ENCODE measurements at regions not wholly inside any gene's neighbourhood (a gene's known extent, or its start where the extent isn't known, plus 50 kb on each side); places are given as distances from the start of the nearest gene placed in this dataset.

DNA sequence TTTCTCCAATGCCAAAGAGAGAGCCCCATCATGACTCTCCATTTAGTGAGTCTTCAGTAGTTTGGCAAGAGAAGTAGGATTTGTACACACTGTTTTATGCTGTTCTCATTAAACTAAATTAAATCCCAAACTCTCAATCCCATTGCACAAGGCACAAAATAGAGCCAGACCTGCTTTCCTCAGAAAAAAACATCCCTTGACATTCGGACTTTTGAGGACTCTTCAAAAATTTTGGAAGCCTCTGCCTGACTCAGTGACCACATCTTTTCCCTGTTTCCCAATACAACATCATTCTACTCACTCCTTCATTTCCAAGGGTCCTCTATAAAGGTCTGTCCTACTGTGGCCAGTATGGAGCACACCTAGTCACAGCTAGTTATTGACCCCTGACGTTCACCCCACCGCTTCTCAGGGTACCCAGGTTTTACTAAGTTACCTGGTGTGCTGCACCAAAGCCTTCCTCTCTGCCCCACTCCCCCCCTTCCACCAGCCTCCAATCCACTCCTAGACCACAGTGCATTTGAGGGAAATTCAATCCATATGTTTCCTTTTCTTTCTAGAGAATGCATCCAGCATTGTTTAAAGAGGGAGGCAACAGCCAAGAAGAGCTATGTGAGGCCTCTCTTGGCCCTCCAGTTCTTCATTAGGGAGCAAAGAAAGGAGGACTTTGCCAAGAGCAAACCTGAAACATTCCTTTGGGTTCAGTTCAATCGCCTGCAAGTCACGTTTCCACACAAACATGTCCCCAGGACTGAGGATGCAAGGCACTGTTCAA is 428.7 kb downstream of the PLPP3 start:
- in situ Hi-C loops (cut with MboI; ENCODE audit: low pct_ligation_motif_present in 1 of 4, low pct_unique_long_range_greater_than_20kb in 1 of 4, low sequenced_read_pairs in 3 of 4) (no loop called here), intact Hi-C loops (cut with DNase I; ENCODE audit: low total_unique reads) (no loop called here)
- TF ChIP-seq, protein P1, sequence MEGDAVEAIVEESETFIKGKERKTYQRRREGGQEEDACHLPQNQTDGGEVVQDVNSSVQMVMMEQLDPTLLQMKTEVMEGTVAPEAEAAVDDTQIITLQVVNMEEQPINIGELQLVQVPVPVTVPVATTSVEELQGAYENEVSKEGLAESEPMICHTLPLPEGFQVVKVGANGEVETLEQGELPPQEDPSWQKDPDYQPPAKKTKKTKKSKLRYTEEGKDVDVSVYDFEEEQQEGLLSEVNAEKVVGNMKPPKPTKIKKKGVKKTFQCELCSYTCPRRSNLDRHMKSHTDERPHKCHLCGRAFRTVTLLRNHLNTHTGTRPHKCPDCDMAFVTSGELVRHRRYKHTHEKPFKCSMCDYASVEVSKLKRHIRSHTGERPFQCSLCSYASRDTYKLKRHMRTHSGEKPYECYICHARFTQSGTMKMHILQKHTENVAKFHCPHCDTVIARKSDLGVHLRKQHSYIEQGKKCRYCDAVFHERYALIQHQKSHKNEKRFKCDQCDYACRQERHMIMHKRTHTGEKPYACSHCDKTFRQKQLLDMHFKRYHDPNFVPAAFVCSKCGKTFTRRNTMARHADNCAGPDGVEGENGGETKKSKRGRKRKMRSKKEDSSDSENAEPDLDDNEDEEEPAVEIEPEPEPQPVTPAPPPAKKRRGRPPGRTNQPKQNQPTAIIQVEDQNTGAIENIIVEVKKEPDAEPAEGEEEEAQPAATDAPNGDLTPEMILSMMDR (IDR thresholded peaks at IDR 0.05) = no peak
- TF ChIP-seq POLR2AphosphoS5 (IDR thresholded peaks at IDR 0.05) = no peak
- TF ChIP-seq EP300 (IDR thresholded peaks at IDR 0.05; ENCODE audit: low read depth) = no peak
- no peak for TF ChIP-seq POLR2A (IDR thresholded peaks at IDR 0.05)
- no peak for DNase-seq
- Histone ChIP-seq H3K4me1 (peaks cover 0 to 10% (median 0%) of the 10 kb centered on the region in 4 donors), H3K27me3 (no peaks in the 10 kb centered on the region), H3K36me3 (no peaks in the 10 kb centered on the region), H3K9me3 (no peaks in the 10 kb centered on the region), H3K27ac (no peak overlapping the region), H3K4me3 (no peak overlapping the region)
- 85 to 88% methylated on average over 5 of the region's 5 CpGs for WGBS, 2 donors (ENCODE audit: low coverage in 1 of 2)

DNA sequence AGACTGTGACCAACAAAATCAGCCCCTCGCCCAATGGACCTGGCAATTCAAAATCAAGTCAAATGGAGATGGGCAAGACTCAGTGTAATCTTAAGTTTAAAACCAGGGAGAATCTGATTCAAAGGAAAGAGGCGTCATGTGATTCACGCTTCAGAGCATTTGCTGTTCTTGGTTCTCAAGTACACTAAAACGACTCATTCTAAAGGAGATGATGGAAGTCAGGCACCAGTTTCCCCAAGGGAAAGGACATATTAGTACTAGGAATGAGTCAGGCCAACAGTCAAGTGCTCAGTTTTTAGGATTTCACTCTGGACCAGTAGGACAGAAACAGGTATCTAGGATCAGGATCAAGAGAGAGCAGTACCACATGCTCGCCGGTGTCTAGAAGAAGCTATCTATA is 429.6 kb downstream of the PLPP3 start:
- no peak for TF ChIP-seq POLR2A (IDR thresholded peaks at IDR 0.05)
- TF ChIP-seq, protein P1 (IDR thresholded peaks at IDR 0.05) = no peak
- no peak for TF ChIP-seq EP300 (IDR thresholded peaks at IDR 0.05; ENCODE audit: low read depth)
- no peak for TF ChIP-seq POLR2AphosphoS5 (IDR thresholded peaks at IDR 0.05)
- intact Hi-C loops (cut with DNase I; ENCODE audit: low total_unique reads) = no loop called here
- Histone ChIP-seq H3K4me1 (peaks cover 0 to 10% (median 0%) of the 10 kb centered on the region in 4 donors), H3K27me3 (no peaks in the 10 kb centered on the region), H3K36me3 (no peaks in the 10 kb centered on the region), H3K27ac (no peak overlapping the region), H3K9me3 (no peaks in the 10 kb centered on the region), H3K4me3 (no peak overlapping the region)
- 79 to 81% methylated on average over 6 of the region's 6 CpGs for WGBS, 2 donors (ENCODE audit: low coverage in 1 of 2)
- DNase-seq = no peak
- in situ Hi-C loops (cut with MboI; ENCODE audit: low pct_ligation_motif_present in 1 of 4, low pct_unique_long_range_greater_than_20kb in 1 of 4, low sequenced_read_pairs in 3 of 4) = no loop called here

DNA sequence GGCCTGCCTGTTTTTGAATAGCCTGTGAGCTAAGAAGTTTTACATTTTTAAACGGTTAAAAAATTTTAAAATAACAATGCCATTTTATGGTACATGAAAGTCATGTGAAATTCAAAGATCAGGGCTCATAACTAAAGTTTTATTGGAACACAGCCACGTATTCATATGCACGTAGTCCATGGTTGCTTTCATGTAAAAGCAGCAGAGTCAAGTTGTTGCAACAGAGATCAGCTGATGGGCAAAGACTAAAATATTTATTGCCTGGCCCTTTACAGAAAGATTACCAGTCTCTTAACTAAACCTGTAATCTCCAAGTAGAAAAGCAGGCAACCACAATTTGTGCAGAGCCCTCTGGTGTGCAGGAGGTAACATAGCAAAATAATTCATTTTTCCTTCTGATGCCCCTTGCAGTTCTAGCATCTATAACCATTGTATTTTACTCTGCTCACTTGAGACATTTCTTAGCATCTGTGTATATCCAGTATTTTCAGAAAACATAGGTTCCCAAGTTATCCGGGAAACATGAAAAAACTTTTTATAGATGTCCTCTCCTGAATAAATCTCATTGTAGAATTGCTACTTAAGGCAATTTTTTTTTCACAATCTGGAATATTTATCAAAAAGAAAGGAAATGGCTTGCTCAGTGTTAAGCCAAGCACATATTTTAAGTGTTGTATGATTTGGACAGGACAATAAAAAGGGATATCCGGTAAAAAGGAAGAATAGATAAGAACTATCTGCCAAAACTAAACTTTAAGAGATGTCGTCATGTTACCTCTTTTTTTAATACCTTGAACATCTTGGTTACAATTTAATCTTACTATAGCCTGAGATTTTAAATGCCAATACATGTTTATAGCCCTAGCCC is 430.8 kb downstream of the PLPP3 start:
- no peak overlapping the region for H3K4me3 ChIP-seq
- no peaks in the 10 kb centered on the region for H3K9me3 ChIP-seq
- intact Hi-C loops (cut with DNase I; ENCODE audit: low total_unique reads) = no loop called here
- H3K36me3 ChIP-seq = no peaks in the 10 kb centered on the region
- no peak for TF ChIP-seq POLR2AphosphoS5 (IDR thresholded peaks at IDR 0.05)
- TF ChIP-seq, protein P1 (IDR thresholded peaks at IDR 0.05) = peak in 2 of 5 experiments; percentile 12 to 23
- TF ChIP-seq EP300 (IDR thresholded peaks at IDR 0.05; ENCODE audit: low read depth) = no peak
- TF ChIP-seq POLR2A (IDR thresholded peaks at IDR 0.05) = no peak
- H3K27me3 ChIP-seq = no peaks in the 10 kb centered on the region
- DNase-seq = no peak
- 50 to 52% methylated on average over 6 of the region's 6 CpGs for WGBS, 2 donors (ENCODE audit: low coverage in 1 of 2)
- H3K27ac ChIP-seq = no peak overlapping the region
- H3K4me1 ChIP-seq = peaks cover 0 to 19% (median under 1%) of the 10 kb centered on the region in 4 donors
- in situ Hi-C loops (cut with MboI; ENCODE audit: low pct_ligation_motif_present in 1 of 4, low pct_unique_long_range_greater_than_20kb in 1 of 4, low sequenced_read_pairs in 3 of 4) = no loop called here

DNA sequence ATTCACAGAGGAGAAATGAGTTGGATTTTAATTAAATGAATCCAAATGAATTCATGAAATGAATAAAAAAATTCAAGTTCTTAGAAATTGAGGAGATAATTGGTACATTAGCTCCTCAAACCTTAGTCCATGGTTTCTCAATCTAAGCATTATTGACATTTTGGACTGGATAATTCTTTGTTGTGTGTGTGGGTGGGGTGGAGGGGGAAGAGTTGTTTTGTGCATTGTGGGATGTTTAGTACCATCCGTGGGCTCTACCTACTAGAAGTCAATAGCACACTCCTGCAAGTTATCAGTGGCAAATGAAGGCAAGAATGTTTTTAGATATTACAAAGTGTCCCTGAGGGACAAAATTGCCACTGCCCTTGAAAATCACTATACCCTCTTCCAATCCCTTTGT is 431.9 kb downstream of the PLPP3 start:
- Histone ChIP-seq H3K9me3 (no peaks in the 10 kb centered on the region), H3K27ac (no peak overlapping the region), H3K4me1 (peaks cover 0 to 30% (median 6%) of the 10 kb centered on the region in 4 donors), H3K27me3 (no peaks in the 10 kb centered on the region), H3K36me3 (no peaks in the 10 kb centered on the region), H3K4me3 (no peak overlapping the region)
- intact Hi-C loops (cut with DNase I; ENCODE audit: low total_unique reads) (no loop called here), in situ Hi-C loops (cut with MboI; ENCODE audit: low pct_ligation_motif_present in 1 of 4, low pct_unique_long_range_greater_than_20kb in 1 of 4, low sequenced_read_pairs in 3 of 4) (no loop called here)
- no peak for DNase-seq
- 67 to 71% methylated on average over 1 of the region's 1 CpG for WGBS, 2 donors (ENCODE audit: low coverage in 1 of 2)
- no peak for TF ChIP-seq POLR2AphosphoS5 (IDR thresholded peaks at IDR 0.05)
- TF ChIP-seq POLR2A (IDR thresholded peaks at IDR 0.05) = no peak
- TF ChIP-seq, protein P1 (IDR thresholded peaks at IDR 0.05) = no peak
- TF ChIP-seq EP300 (IDR thresholded peaks at IDR 0.05; ENCODE audit: low read depth) = no peak
